Posterior cingulate gyrus (tissue), 11 donors: ENCODE measurements at regions not wholly inside any gene's neighbourhood (a gene's known extent, or its start where the extent isn't known, plus 50 kb on each side); places are given as distances from the start of the nearest gene placed in this dataset.

Source experiments
- DNase-seq, 10 donors: peaks; one replicate each; pipeline versions ENCODE4 v3.0.0 to v3.0.0-alpha.2; 2020 to 2021; ENCODE audit warnings: mixed read lengths in 3 of 10
- intact Hi-C: fragments of 100-400 bp; cut with DNase I; formaldehyde crosslinking; loops from one replicate; pipeline ENCODE4 v1.15.1; 2023

GRCh38 chr9:106393226-106393625, 469.7 kb upstream of the ZNF462 start:
- DNase-seq: no peak
- intact Hi-C loops: no loop called here

GRCh38 chr9:106400170-106400569, 462.8 kb upstream of the ZNF462 start:
- DNase-seq: no peak
- intact Hi-C loops: no loop called here

- no peak for DNase-seq
Measured at GRCh38 chr9:106400950-106401349, 462.0 kb upstream of the ZNF462 start.

DNA sequence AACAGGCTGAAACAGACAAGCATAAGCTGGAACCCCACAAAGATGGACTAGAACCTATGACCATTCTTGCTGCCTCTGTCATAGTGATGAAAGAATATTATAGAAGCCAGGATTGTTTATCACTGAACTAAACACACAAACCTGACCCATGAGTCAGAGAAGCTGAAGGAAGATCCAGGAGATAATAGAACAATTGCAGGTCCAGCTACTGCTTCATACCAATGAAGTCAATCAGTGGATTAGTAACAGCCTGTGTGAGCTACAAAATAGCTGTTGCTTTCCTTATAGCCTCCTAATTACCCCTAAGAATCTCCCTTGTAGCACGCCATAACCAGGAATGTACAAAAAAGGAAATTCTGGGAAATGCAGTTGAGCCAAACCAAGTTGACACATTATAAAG, 459.9 kb upstream of the ZNF462 start:
- intact Hi-C loops: no loop called here
- no peak for DNase-seq

More at GRCh38 chr9:106400950-106401349, 462.0 kb upstream of the ZNF462 start:
- intact Hi-C loops: no loop called here

DNA sequence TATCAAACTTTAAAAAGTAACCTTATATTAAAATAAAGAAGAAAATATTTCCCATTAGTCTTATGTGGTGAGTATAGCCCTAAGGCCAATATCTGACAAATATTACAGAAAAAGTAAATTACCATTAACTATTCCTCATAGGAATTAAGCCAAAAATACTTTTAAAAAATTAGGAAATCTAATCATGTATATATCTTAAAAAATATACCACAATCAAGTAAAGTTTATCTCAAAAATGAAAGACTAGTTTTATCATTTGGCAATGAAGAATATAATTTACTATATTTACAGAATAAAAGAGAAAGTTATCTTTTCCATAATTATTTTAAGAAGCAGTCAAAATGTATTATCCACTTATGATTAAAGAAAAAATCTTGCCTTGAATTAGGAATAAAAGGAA, 458.8 kb upstream of the ZNF462 start:
- intact Hi-C loops: no loop called here
- DNase-seq: no peak

GRCh38 chr9:106405871-106406435, 457.0 kb upstream of the ZNF462 start:
- intact Hi-C loops: no loop called here
- DNase-seq: no peak

- no peak for DNase-seq
- intact Hi-C loops: no loop called here
Measured at GRCh38 chr9:106414042-106414441, 448.9 kb upstream of the ZNF462 start.

DNA sequence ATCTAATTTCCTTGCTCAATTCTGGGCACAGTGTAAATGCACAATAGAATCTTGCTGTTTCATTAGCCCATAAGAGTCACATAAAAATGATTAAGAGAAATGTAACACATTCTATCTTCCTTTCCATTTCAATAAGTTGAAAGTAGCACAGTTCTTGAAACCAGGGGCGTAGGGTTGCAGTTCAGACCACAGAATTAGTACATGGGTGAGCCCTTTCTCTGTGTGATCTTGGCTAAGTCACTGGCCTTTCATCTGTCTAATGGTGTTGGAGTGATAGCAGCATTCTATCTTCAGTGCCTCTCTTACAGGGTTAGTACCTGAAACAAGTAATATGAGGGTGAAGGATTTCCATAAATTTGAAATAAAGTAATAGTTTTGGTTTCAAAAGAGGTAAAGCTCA, 445.3 kb upstream of the ZNF462 start:
- intact Hi-C loops: no loop called here
- DNase-seq: no peak

- DNase-seq: no peak
- intact Hi-C loops: no loop called here
Measured at GRCh38 chr9:106419829-106420228, 443.1 kb upstream of the ZNF462 start.

- no peak for DNase-seq
- intact Hi-C loops: no loop called here
Measured at GRCh38 chr9:106420511-106420944, 442.4 kb upstream of the ZNF462 start.

GRCh38 chr9:106421772-106422171, 441.2 kb upstream of the ZNF462 start:
- intact Hi-C loops: no loop called here
- DNase-seq: no peak

GRCh38 chr9:106423575-106423974, 439.4 kb upstream of the ZNF462 start:
- intact Hi-C loops: no loop called here

GRCh38 chr9:106432631-106433030, 430.3 kb upstream of the ZNF462 start:
- intact Hi-C loops: no loop called here
- no peak for DNase-seq

More at GRCh38 chr9:106423575-106423974, 439.4 kb upstream of the ZNF462 start:
- no peak for DNase-seq

DNA sequence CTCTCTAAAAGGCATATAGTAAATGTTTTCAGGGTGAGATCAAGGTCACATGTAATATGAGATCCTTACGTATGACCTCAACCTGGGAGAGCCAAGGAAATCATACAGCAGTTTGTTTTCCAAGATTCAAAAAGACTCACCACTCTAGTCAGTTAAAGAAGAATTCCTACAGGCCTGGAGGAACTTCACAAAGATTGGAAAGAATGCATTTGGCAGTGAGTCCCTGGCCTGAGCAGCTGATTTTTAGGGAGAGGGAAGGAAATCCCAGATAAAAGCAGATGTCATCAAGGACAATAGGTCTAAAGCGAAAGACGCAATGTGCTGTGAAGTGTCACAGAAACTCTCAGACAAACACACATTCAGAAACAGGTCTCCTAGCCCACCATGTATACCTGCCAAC, 424.0 kb upstream of the ZNF462 start:
- intact Hi-C loops: no loop called here
- DNase-seq: no peak

DNA sequence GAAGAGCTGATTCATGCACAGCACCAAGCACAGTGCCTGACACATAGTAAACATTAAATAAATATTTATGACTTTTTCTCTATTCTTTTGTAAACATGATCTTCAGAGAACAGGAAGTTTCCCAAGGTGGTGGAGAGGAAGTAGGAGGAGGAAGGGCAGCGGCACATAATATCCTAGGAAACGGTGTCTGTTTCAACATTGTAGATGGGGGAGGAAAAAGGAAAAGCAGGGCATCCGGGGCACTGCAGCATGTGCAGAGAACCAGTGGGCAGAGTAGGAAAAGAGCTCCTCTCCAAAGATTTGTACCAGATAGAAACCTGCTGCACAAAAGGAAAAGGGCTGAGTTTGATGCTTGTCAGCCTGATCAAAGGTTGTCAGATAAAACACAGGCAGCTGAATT, 421.7 kb upstream of the ZNF462 start:
- intact Hi-C loops: no loop called here
- no peak for DNase-seq

- intact Hi-C loops: no loop called here
- no peak for DNase-seq
Measured at GRCh38 chr9:106443520-106443919, 419.4 kb upstream of the ZNF462 start.

DNA sequence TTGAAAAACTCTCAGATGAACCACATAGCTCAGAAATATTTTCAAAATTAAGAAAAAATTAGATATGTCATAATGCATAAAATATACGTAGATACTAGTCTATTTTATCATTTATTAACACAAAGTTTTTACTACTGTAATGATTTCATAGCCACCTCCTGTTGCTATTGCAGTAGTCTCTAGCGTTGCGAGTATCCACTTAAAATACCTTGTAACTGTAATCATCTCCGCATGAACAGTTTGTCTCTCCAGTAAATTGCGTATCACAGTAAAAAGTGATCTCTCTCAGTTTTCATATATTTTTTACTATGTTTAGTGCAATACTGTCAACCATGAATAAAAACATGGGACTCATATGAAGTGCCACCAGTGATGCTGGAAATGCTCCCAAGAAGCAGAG, 417.9 kb upstream of the ZNF462 start:
- intact Hi-C loops: no loop called here
- DNase-seq: no peak

- intact Hi-C loops: no loop called here
- DNase-seq: no peak
Measured at GRCh38 chr9:106449336-106449927, 413.5 kb upstream of the ZNF462 start.

- DNase-seq: no peak
- intact Hi-C loops: no loop called here
Measured at GRCh38 chr9:106450549-106450948, 412.4 kb upstream of the ZNF462 start.

GRCh38 chr9:106451223-106451622, 411.7 kb upstream of the ZNF462 start:
- intact Hi-C loops: no loop called here
- no peak for DNase-seq

GRCh38 chr9:106456581-106456980, 406.4 kb upstream of the ZNF462 start:
- DNase-seq: no peak
- intact Hi-C loops: no loop called here

- DNase-seq: no peak
- intact Hi-C loops: no loop called here
Measured at GRCh38 chr9:106467113-106467864, 395.7 kb upstream of the ZNF462 start.
